LNCaP clone FGC (cell line): ENCODE measurements at regions not wholly inside any gene's neighbourhood (a gene's known extent, or its start where the extent isn't known, plus 50 kb on each side); places are given as distances from the start of the nearest gene placed in this dataset.
A peak's percentile ranks its signal among the peaks of the same experiment; 100 is the strongest.
"Not testable (repeated sequence)": the region's sequence is repeated elsewhere in the genome, so short reads cannot be mapped to it uniquely, and the experiment has no call there.

ENCODE experiments used
- DNase-seq: peaks from one replicate; pipeline ENCODE4 v3.0.0-alpha.2; 2011; ENCODE audit warnings: low read depth
- H3K4me3 ChIP-seq: 2 replicates; pipeline ENCODE4 v1.5.1; 2011; ENCODE audit warnings: mild to moderate bottlenecking, low read depth, low read length, control low read depth
- CTCF ChIP-seq: IDR thresholded peaks from 2 replicates; pipeline ENCODE4 v1.5.1; 2012; ENCODE audit warnings: mild to moderate bottlenecking; ENCODE audit not compliant: control insufficient read depth, insufficient read depth; ENCODE audit errors: extremely low read depth

DNA sequence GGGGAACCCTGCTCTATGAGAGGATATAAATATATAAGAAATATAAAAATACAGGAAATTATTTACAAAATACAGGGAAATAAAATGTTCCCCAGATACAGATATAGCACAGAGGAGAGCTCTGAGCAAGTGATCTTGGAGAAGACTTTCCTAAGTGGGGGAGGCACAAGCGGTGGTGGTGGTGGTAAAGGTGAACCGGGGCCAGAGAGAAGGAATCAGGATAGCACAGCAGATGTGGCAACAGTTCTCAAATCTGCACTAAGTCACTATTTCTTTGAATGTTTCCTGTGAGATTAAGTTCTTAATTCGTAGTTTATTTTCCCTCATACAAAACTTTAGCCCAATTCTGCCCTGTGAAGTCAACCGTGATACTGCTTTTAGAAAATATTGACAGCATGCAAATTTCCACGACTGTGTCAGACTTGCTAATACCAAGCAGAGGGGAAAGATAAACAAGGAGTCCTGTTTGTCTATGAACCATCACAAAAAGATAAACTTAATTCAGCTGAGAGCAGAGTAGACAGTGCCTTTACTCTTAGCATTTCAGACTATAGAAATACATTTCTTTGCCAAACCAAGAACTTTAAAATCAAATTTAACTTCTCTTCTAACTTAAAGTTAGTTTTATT is 237.5 kb upstream of the POGK start:
- no peak overlapping the region for H3K4me3 ChIP-seq
- TF ChIP-seq CTCF = no peak
- no peak for DNase-seq

DNA sequence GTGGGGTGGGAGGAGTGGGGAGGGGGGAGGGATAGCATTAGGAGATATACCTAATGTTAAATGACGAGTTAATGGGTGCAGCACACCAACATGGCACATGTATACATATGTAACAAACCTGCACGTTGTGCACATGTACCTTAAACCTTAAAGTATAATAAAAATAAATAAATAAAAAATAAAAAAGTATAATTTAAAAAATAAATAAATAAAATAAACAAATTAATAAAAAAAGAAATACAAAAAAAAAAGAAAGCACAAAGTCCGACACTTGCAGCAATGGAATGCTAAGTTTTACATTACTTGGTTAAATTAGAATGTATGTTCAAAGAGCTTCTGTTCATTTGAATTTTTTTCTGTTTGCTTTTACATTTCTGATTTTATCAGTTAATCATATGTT is 236.5 kb upstream of the POGK start:
- DNase-seq, H3K4me3 ChIP-seq: not testable (repeated sequence)

DNA sequence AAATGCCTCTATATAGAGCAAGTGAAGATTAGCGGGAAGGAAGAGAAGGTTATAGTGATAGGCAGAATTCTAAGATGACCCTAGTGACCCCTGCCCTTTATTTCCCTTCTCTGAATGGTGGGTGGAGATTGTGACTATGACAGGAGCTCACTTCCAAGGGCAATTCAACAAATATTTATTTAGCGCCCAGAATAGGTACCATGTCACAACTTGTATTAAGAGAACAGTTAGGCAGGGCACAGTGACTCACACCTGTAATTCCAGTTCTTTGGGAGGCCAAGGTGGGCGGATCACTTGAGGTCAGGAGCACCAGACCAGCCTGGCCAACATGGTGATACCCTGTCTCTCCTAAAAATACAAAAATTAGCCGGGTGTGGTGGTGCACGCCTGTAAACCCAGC is 236.0 kb upstream of the POGK start:
- peak; percentile 15 for DNase-seq
- no peak overlapping the region for H3K4me3 ChIP-seq
- no peak for TF ChIP-seq CTCF

- H3K4me3 ChIP-seq = no peak overlapping the region
- no peak for TF ChIP-seq CTCF
- DNase-seq = no peak
Observed at GRCh38 chr1:166605137-166605536, 234.1 kb upstream of the POGK start.

- no peak for TF ChIP-seq CTCF
- DNase-seq = no peak
- H3K4me3 ChIP-seq = no peak overlapping the region
Observed at GRCh38 chr1:166612886-166613285, 226.4 kb upstream of the POGK start.

GRCh38 chr1:166616206-166616605 is 223.1 kb upstream of the POGK start:
- TF ChIP-seq CTCF = no peak
- DNase-seq = no peak
- no peak overlapping the region for H3K4me3 ChIP-seq

GRCh38 chr1:166626711-166627110 is 212.6 kb upstream of the POGK start:
- TF ChIP-seq CTCF = no peak

GRCh38 chr1:166627558-166627957 is 211.7 kb upstream of the POGK start:
- H3K4me3 ChIP-seq = no peak overlapping the region
- peak; percentile 2 for DNase-seq
- TF ChIP-seq CTCF = no peak

More at GRCh38 chr1:166626711-166627110, 212.6 kb upstream of the POGK start:
- no peak for DNase-seq
- no peak overlapping the region for H3K4me3 ChIP-seq
